Posterior vena cava (tissue), 2 donors: ENCODE measurements at regions not wholly inside any gene's neighbourhood (a gene's known extent, or its start where the extent isn't known, plus 50 kb on each side); places are given as distances from the start of the nearest gene placed in this dataset.

ENCODE experiments used
- DNase-seq: peaks from one replicate; pipeline ENCODE4 v3.0.0-alpha.2; 2020; ENCODE audit warnings: low spot score
- intact Hi-C, 2 donors: fragments of 100-400 bp; cut with DNase I; formaldehyde crosslinking; loops; one replicate each; pipeline versions ENCODE4 v1.14.1 to v1.14.2; 2022 to 2023
- donor health status: DM: yes; HTN: yes; CAD: no.
- donor health status: DM: yes; HTN: yes; CAD: no.

DNA sequence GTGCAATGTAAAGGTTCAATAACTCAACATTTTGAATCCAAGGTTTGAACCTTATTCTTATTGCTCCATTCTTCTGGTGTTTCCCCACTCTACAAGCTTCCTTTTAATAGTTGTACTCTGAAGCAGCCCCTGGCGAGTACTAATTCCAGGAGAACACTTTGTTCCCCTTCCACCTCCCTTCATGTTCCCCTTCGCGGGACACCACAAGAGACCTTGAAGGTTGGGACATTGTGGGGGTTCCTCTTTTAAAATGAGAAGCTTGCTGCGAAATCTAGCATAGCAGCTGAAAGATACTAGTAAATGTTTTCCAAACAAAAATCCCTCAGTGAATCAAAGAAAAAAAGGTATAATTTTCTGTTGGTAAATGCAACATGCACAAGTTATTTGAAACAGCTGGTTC is 626.3 kb upstream of the LRRC4C start:
- intact Hi-C loops: no loop called here
- no peak for DNase-seq

DNA sequence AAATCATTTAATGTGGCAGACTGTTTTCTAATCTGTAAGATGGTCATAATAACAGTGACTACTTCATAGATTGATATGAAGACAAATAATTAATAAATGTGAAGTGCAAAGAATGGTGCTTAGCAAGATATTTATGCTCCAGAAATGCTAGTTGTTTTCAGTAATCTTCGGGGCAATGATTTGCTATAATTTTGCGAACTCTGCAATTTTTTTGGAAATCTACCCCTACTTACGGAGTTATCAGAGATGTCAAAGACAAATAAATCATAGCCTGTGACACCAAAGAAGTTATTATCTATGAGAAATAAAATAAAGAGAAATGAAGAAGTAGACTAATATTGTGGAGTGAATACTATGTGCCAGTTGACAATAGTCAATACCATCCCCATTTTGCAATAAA is 634.1 kb upstream of the LRRC4C start:
- DNase-seq: no peak
- intact Hi-C loops: no loop called here

DNA sequence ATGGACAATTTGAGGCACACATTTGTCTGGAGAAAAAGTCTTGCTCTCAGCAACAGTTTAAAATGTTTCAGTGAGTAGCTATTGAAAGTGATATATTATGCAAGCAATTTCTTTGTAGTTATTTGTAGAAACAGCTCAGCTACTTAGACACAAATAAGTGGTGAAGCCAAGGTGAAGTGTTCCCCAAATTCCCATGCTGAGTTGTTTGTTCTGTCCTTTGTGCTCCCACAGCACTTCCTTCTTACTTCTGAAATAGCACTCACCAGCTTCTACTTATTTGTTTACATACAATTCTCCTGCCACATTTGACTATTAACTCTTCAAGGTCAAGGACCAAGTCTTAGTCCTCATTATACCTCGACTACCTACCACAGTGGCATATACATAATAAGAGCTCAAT is 638.6 kb upstream of the LRRC4C start:
- intact Hi-C loops: no loop called here
- DNase-seq: no peak

DNA sequence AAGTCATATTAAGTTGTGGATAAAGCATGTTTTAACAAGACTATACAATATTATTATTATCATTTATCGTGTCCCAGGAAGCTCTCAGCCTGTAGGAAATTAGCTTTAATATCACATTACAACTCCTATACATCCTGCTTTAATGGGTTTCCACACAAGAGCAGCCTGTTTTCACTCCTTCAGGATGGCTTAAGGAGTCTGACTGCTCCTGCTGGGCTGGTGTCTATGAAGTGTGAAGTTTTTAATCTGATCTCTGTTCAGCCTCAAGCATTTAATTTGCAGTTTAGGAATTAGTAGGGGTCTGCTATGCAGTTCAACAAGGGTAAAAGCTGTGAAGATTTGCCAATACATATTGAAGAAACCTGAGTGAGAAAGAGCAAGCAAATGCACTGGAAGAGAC is 653.4 kb upstream of the LRRC4C start:
- DNase-seq: no peak
- intact Hi-C loops: loop anchor here in 1 of 2 donors (5.0 kb wide), 1 partner anchor 421 kb away; no protein-coding TSS in a partner anchor

DNA sequence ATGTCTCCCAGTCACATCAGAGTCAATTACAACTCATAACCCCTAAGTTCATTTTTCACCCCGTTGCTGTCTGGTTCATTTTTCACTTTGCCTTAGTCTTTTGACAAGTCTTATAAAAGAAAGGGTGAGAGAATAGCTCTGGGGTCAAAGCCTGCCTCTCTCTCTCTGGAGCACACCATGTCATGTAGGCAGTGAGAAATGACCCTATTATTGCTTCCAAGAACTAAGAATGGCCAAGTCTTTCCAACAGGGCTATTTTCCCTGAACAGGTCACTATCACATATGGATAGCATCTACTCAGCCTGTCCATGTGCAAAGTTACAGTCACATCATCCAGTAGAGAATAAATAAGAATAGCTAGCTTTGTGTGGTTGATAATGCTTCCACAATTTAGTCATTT is 655.5 kb upstream of the LRRC4C start:
- DNase-seq: no peak
- intact Hi-C loops: loop anchor here in 1 of 2 donors (5.0 kb wide), 1 partner anchor 423 kb away; no protein-coding TSS in a partner anchor

DNA sequence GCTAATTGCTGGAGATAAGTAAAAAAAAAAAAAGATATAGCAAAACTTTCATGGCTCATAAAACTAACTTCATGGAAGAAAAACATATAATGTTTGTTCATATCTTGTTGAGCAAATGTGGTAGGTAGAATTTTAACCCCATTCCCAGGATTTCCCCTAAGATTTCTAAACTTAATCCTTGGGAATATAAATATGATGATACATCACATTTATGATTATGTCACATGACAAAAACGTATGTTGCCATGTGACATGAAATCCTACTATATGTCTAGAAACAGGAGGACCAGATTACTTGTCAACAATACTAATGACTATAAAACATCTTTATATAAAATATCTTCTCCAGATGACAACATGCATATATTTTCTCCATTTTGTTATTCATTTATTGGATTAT is 679.0 kb upstream of the LRRC4C start:
- no peak for DNase-seq
- intact Hi-C loops: no loop called here

DNA sequence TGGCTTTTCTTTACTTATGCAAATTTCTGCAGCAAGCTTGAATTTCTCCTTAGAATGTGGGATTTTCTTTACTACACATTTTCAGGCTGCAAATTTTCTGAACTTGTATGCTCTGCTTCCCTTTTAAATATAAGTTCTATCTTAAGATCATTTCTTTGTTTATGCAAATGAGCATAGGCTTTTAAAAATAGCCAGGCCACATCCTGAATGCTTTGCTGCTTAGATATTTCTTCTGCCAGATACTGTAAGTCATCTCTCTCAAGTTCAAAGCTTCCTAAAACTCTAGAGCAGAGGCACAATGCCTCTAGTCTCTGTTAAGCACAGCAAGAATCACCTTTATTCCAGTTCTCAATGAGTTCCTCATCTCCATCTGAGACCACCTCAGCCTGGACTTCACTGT is 685.9 kb upstream of the LRRC4C start:
- intact Hi-C loops: no loop called here
- DNase-seq: no peak

DNA sequence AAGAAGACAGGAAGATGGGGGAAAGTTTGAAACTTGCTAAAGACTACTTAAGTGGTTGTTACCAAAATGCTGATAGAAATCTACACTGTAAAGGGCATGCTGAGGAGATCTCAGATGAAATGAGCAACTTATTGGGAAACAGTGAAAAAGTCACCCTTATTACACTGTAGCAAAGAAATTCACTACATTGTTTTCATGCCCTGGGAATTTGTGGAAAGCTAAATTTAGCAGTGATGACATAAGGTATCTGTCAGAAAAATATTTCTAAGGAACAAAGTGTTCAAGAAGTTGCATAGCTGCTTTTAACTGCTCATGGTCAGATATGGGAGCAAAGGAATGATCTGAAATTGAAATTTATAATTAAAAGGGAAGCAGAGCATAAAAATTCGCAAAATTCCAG is 702.4 kb upstream of the LRRC4C start:
- intact Hi-C loops: no loop called here
- DNase-seq: no peak

DNA sequence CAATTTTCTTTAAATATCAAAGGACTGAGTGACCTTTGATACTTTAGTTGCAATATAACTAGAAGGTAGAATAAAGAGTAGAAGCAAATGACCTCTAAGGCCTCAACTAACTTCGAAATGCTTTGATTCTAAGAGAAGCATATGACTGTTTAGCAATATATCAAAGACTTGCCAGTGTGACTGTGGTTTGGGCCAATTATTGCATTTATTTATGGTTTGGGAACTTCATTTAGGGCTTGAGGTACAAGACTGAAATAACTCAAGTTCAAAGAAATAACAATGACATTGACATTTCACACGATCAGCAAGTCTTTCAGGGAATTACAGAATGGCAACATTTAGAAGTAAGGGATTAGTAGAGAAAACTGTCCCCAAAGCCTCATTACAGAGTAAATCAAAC is 709.7 kb upstream of the LRRC4C start:
- no peak for DNase-seq
- intact Hi-C loops: no loop called here

DNA sequence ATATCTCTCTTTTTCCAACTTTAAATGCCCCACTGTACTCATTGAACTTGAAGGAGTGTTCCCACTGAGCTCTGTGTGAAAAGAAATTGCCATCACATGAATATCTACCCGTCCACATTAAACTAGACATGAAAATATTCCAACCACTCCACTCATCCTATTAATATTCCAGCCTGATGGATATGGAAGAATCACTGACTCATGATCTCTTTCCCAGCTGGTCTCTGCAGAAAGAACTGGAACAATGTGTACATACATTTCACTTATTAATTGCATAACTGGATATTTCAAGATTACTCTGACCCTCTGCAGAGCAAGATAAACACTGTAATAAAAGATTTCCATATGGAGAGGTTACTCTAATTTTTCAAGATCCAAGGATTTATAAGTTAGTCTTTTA is 711.1 kb upstream of the LRRC4C start:
- intact Hi-C loops: no loop called here

DNA sequence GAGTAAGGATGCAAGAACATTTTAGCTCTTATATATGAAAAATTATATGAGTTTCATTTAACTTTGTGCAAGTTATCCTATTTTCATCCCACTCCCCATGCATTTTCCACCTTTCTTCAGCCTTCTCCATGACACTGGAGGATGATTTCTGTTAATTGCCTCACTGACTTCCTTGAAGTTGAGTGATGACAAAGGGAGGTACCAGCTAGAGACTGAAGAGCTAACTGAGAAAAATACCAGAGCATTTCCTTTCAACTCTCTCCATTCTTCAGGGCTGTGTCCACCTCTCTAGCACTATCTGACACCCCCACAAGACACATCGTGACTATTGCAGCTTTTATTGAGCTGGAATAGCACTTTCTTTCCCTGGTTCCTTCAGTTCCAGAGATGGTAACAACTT is 711.6 kb upstream of the LRRC4C start:
- intact Hi-C loops: no loop called here
- no peak for DNase-seq

More for the DNA sequence above, 711.1 kb upstream of the LRRC4C start:
- DNase-seq: no peak

DNA sequence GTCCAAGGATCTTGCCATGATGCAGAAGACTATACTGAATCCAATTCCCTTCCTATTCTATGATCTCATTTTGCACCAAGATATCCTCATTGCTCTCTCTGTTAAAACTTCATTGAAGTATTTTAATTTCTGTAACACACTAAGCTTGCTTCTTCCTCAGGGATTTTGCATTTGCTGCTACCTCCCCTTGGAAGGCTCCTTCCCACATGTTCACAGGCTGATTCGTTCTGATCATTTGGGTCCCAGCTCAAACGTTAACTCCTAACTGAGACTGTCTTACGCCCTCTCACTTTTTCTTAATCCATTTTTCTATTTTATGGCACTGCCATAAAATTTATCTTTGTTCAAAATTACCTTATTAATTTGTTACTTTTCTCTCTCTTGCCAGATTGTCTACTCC is 713.0 kb upstream of the LRRC4C start:
- intact Hi-C loops: no loop called here
- DNase-seq: no peak

DNA sequence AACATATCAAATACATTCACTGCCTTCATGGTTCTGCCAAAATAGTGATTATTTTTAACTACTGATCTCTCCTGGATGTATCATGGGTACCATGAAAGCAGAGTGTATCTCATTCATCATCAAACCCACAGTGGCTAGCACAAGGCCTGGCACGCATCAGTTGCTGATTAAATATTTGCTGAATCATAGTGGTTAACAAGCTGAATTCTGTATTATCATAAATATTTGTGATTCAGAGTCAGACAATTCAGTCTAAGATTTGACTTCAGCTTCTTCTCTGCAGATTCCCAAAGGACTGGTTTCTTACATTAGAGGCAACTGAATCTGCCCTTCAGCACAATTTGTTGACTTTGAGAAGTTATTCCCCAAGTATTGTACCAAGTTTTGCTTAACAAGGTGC is 715.8 kb upstream of the LRRC4C start:
- no peak for DNase-seq
- intact Hi-C loops: no loop called here

DNA sequence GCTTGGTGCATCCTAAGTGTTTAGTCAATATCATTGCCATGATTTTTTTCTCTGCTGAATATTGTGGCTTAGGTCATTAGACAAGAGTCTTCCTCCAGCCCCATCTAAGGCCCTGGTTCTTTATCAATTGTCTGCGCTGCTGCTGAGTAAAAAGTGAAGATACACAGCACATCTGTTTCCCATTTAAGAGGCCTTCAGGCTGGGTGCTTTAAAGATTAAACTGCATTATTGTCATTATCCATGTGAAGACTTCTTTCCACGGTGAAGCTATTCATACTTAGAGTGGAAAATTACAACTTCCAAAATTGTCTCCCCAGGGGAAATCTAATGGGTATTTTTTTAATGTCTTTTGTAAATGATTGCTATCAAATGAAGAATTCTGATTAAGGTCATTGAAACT is 719.8 kb upstream of the LRRC4C start:
- DNase-seq: no peak
- intact Hi-C loops: no loop called here

DNA sequence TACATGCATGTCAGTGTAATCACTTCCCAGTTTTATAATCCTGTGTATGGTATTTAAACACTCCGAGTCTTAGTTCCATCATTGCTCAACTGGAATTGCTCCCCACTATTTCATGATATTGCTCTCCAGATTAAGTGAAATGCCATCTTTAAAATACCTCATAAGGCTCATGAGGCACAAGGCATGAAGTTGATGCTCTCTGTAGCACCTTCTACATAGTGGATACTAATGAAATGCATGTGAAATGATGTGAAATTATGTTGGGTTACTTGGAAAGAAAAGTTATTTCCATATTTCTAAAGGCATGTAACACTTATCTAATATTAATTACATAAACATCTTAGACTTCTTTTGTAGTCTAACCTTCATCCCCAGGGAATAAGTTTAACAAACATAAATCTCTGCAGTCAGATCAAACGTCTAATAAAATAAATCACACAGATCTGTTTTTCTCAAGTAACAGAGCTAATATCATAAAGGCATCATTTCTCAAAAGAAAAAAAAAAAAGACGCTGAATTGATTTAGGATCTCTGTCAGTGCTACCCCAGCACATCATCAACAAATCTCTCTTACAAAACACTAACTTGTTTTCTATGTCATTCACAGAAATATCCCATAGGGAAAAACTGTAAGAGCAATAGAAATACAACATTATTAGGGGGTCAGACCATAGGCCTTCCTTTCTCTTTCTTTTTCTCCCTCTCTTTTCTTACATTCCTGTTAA is 736.0 kb upstream of the LRRC4C start:
- DNase-seq: no peak
- intact Hi-C loops: no loop called here

DNA sequence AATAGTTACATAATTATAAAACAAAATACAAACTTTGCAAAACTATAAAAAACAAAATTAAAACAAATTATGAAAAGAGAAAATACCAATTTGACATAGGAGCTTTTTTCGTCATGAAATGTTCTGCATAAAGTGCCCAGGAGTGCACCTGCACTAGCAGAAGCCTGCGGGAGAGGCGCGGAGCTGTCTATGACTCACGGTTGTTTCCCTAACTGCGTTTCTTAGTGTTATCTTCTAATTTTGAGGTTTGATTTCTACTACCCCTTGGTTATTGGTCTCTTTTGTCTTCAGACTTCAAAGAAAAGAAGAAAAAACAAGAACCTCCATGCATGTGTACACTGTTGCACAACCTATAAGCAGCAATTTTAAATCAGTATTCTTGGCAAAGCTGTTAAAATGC is 740.9 kb upstream of the LRRC4C start:
- DNase-seq: no peak
- intact Hi-C loops: no loop called here

DNA sequence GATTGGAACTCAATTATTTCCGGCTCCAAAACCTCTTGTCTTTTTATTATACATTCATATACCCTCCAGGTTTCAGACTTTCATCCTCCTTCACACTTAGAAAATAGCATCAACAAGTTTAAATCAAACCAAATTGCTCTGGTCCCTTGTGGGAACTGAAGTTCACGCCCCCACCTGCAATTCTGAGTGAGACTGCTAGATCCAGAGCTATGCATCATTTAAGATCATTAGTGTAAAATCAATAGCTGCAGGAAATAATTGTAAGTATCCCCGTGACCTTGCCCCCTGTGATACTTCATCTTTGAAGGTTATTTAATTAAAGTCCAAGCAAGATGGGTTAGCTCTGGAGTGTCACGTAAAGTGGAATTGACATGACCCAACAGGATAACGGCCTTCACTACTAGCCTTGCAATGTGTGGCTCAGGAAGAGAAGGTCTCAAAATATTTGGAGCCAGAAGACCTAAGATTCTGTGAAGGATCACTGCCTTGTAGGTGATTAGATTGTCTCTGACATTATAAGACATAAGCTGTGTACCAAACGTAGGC is 742.2 kb upstream of the LRRC4C start:
- intact Hi-C loops: no loop called here
- DNase-seq: no peak

DNA sequence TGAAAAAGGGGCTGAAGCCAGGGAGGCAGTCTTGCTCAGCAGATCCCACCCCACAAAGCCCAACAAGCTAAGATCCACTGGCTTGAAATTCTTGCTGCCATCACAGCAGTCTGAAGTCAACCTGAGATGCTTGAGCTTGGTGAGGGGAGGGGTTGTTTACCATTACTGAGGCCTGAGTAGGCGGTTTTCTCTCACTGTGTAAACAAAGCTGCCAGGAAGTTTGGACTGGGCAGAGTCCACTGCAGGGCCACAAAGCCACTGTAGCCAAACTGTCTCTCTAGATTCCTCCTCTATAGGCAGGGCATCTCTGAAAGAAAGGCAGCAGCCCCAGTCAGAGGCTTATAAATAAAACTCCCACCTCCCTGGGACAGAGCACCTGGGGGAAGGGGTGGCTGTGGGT is 746.1 kb upstream of the LRRC4C start:
- intact Hi-C loops: no loop called here
- DNase-seq: no peak

DNA sequence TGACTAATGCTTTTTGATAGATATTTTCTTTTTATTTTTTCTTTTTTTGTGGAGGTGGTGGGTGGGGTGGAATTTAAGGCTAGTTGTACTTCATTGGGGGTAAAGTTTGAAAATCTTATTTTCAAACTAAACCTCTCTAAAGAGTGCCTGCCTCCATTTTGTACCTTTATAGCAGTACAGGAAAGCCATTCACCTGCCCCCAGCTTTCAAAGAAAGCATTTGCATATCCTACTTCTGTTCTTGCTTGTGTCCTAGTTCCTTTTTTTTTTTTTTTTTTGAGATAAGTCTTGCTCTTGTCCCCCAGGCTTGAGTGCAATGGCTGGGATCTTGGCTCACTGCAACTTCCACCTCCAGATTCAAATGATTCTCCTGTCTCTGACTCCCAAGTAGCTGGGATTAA is 766.2 kb upstream of the LRRC4C start:
- no peak for DNase-seq
- intact Hi-C loops: no loop called here

DNA sequence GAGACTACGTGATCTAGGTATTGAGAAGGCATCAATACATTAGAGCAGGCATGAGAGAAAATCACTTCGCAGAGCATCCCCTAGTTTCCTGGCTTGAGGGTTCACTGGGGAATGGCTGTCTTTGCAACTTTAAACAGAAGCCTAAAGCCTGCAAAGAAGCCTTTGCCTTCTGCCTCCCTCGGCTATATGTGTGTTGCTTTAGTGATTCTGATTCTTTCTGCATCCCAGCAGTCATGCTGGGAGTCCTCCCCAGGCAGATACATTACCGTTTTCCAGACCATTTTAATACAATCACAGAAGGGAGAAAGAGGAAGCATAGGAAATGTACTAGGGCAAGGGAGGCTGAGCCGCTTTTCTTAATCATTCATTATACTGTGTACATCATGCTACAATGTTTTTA is 773.2 kb upstream of the LRRC4C start:
- DNase-seq: no peak
- intact Hi-C loops: no loop called here

DNA sequence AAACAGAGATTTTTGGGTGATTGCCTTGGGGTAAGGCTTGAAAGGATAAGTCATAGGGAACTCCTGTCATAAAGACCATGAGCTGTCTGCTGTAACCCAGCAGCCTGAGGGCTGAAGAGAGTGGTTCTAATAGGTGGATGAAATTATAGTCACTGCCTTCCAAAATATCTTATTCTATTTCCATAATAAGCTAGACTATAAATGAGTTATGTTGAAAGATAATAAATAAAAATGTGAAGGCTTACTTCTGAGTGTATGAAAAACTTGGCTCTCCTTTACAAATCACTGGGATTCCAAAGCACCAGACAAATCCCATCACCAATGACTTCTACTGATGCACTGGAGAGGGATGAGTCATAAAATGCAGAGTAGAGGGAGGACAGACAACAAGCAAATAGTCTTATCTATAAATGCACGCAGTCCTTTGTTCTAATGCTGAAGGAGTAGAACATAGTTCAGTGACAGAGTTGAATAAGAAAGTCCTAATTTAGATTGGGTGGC is 775.0 kb upstream of the LRRC4C start:
- intact Hi-C loops: no loop called here
- DNase-seq: no peak
